HT-29 (cell line): ENCODE measurements at regions not wholly inside any gene's neighbourhood (a gene's known extent, or its start where the extent isn't known, plus 50 kb on each side); places are given as distances from the start of the nearest gene placed in this dataset.

Source experiments
- DNase-seq: peaks from one replicate; pipeline ENCODE4 v3.0.0-alpha.2; 2015; ENCODE audit warnings: low spot score

- DNase-seq, result no peak
Observed at GRCh38 chr3:152053866-152054265, 180.4 kb downstream of the SUCNR1 start.

GRCh38 chr3:152054315-152054714 is 180.9 kb downstream of the SUCNR1 start:
- no peak for DNase-seq

GRCh38 chr3:152056073-152056472 is 182.6 kb downstream of the SUCNR1 start:
- no peak for DNase-seq

- no peak for DNase-seq
Observed at GRCh38 chr3:152056481-152056880, 183.0 kb downstream of the SUCNR1 start.

- no peak for DNase-seq
Observed at GRCh38 chr3:152056987-152057386, 183.5 kb downstream of the SUCNR1 start.

- no peak for DNase-seq
Observed at GRCh38 chr3:152058856-152059255, 185.4 kb downstream of the SUCNR1 start.

GRCh38 chr3:152060701-152061100 is 187.3 kb downstream of the SUCNR1 start:
- no peak for DNase-seq

- no peak for DNase-seq
Observed at GRCh38 chr3:152061296-152061695, 187.9 kb downstream of the SUCNR1 start.

- no peak for DNase-seq
Observed at GRCh38 chr3:152069871-152070270, 196.4 kb downstream of the SUCNR1 start.

- DNase-seq, result no peak
Observed at GRCh38 chr3:152071315-152071714, 197.4 kb upstream of the MBNL1 start.

- DNase-seq, result peak; percentile 35
Observed at GRCh38 chr3:152071924-152072323, 196.8 kb upstream of the MBNL1 start.

GRCh38 chr3:152073267-152073666 is 195.5 kb upstream of the MBNL1 start:
- DNase-seq, result no peak

- DNase-seq, result no peak
Observed at GRCh38 chr3:152076148-152076547, 192.6 kb upstream of the MBNL1 start.

GRCh38 chr3:152079980-152080379 is 188.7 kb upstream of the MBNL1 start:
- DNase-seq, result no peak

- DNase-seq, result no peak
Observed at GRCh38 chr3:152083135-152083534, 185.6 kb upstream of the MBNL1 start.

- DNase-seq, result no peak
Observed at GRCh38 chr3:152084441-152085158, 184.1 kb upstream of the MBNL1 start.

GRCh38 chr3:152087153-152087552 is 181.6 kb upstream of the MBNL1 start:
- no peak for DNase-seq

GRCh38 chr3:152089528-152089927 is 179.2 kb upstream of the MBNL1 start:
- DNase-seq, result no peak

GRCh38 chr3:152091725-152092124 is 177.0 kb upstream of the MBNL1 start:
- no peak for DNase-seq

- DNase-seq, result no peak
Observed at GRCh38 chr3:152093901-152094300, 174.8 kb upstream of the MBNL1 start.

GRCh38 chr3:152094406-152094805 is 174.3 kb upstream of the MBNL1 start:
- no peak for DNase-seq

GRCh38 chr3:152095472-152095871 is 173.3 kb upstream of the MBNL1 start:
- no peak for DNase-seq

- no peak for DNase-seq
Observed at GRCh38 chr3:152096280-152096906, 172.3 kb upstream of the MBNL1 start.
